Eye (tissue), 1 donor: ENCODE measurements at regions not wholly inside any gene's neighbourhood (a gene's known extent, or its start where the extent isn't known, plus 50 kb on each side); places are given as distances from the start of the nearest gene placed in this dataset.
A peak's percentile ranks its signal among the peaks of the same experiment; 100 is the strongest.
"Not testable (repeated sequence)": the region's sequence is repeated elsewhere in the genome, so short reads cannot be mapped to it uniquely, and the experiment has no call there.

Experiments used
- DNase-seq: peaks from one replicate; pipeline ENCODE4 v3.0.0-alpha.2; 2015

- DNase-seq = peak; percentile 86
Observed at GRCh38 chr15:96947296-96948229, 617.1 kb downstream of the NR2F2 start.

- no peak for DNase-seq
Observed at GRCh38 chr15:96948981-96949380, 618.5 kb downstream of the NR2F2 start.

GRCh38 chr15:96958721-96959120 lies 628.2 kb downstream of the NR2F2 start:
- DNase-seq = peak; percentile 55

- peak; percentile 36 for DNase-seq
Observed at GRCh38 chr15:96959501-96959900, 629.0 kb downstream of the NR2F2 start.

- DNase-seq = no peak
Observed at GRCh38 chr15:96960711-96961480, 630.4 kb downstream of the NR2F2 start.

GRCh38 chr15:96966554-96966953 lies 636.1 kb downstream of the NR2F2 start:
- no peak for DNase-seq

GRCh38 chr15:96969732-96970710 lies 639.5 kb downstream of the NR2F2 start:
- DNase-seq = no peak

GRCh38 chr15:96972201-96972600 lies 641.7 kb downstream of the NR2F2 start:
- DNase-seq = peak; percentile 33

- no peak for DNase-seq
Observed at GRCh38 chr15:96974761-96975160, 644.3 kb downstream of the NR2F2 start.

- no peak for DNase-seq
Observed at GRCh38 chr15:96977886-96978285, 647.4 kb downstream of the NR2F2 start.

GRCh38 chr15:96978937-96979473 lies 648.5 kb downstream of the NR2F2 start:
- no peak for DNase-seq

- DNase-seq = not testable (repeated sequence)
Observed at GRCh38 chr15:96984121-96984671, 653.7 kb downstream of the NR2F2 start.

GRCh38 chr15:96992817-96993216 lies 662.3 kb downstream of the NR2F2 start:
- no peak for DNase-seq

- no peak for DNase-seq
Observed at GRCh38 chr15:96997538-96997937, 667.0 kb downstream of the NR2F2 start.

- DNase-seq = peak; percentile 65
Observed at GRCh38 chr15:97009031-97009431, 678.5 kb downstream of the NR2F2 start.

- DNase-seq = no peak
Observed at GRCh38 chr15:97012986-97013385, 682.5 kb downstream of the NR2F2 start.

GRCh38 chr15:97013491-97013890 lies 683.0 kb downstream of the NR2F2 start:
- DNase-seq = no peak

GRCh38 chr15:97014001-97014400 lies 683.5 kb downstream of the NR2F2 start:
- DNase-seq = no peak

GRCh38 chr15:97023488-97023844 lies 693.0 kb downstream of the NR2F2 start:
- peak; percentile 69 for DNase-seq

- DNase-seq = no peak
Observed at GRCh38 chr15:97026781-97027180, 696.3 kb downstream of the NR2F2 start.

- no peak for DNase-seq
Observed at GRCh38 chr15:97027772-97028171, 697.3 kb downstream of the NR2F2 start.

- DNase-seq = no peak
Observed at GRCh38 chr15:97030251-97030650, 699.8 kb downstream of the NR2F2 start.
